Spleen (tissue), 11 donors: ENCODE measurements at regions not wholly inside any gene's neighbourhood (a gene's known extent, or its start where the extent isn't known, plus 50 kb on each side); places are given as distances from the start of the nearest gene placed in this dataset.

Source experiments
- DNase-seq: peaks from one replicate; pipeline ENCODE4 v3.0.0-alpha.2; 2020
- H3K27ac ChIP-seq, 8 donors: fragments of 200-600 bp; sonication (generic) in 7 of 8; 1 replicate in 4 of 8; 2 replicates in 4 of 8; pipeline versions ENCODE4 v1.5.0 to v1.8.0; 2016 to 2021; ENCODE audit warnings: inconsistent platforms in 4 of 8, mild to moderate bottlenecking in 4 of 8, moderate library complexity in 1 of 8
- H3K27me3 ChIP-seq, 7 donors: fragments of 200-600 bp; sonication (generic) in 6 of 7; replicated peaks in 1 of 7; 1 replicate in 4 of 7; 2 replicates in 3 of 7; pipeline versions ENCODE4 v1.5.0 to v1.8.0; 2016 to 2021; ENCODE audit warnings: inconsistent platforms in 3 of 7, mild to moderate bottlenecking in 1 of 7
- H3K36me3 ChIP-seq, 6 donors: fragments of 200-600 bp; sonication (generic) in 5 of 6; 1 replicate in 4 of 6; 2 replicates in 2 of 6; pipeline versions ENCODE4 v1.5.0 to v1.8.0; 2016 to 2021; ENCODE audit warnings: inconsistent platforms in 2 of 6
- H3K4me1 ChIP-seq, 6 donors: fragments of 200-600 bp; sonication (generic) in 5 of 6; 1 replicate in 3 of 6; 2 replicates in 3 of 6; pipeline versions ENCODE4 v1.5.0 to v1.8.0; 2016 to 2021; ENCODE audit warnings: inconsistent platforms in 3 of 6
- H3K4me3 ChIP-seq, 8 donors: fragments of 200-600 bp; sonication (generic) in 7 of 8; 1 replicate in 4 of 8; 2 replicates in 4 of 8; pipeline versions ENCODE4 v1.5.0 to v1.8.0; 2016 to 2021; ENCODE audit warnings: inconsistent platforms in 4 of 8, mild to moderate bottlenecking in 4 of 8, moderate library complexity in 2 of 8
- H3K9me3 ChIP-seq, 8 donors: fragments of 200-600 bp; sonication (generic) in 7 of 8; 1 replicate in 4 of 8; 2 replicates in 4 of 8; pipeline versions ENCODE4 v1.5.0 to v1.8.0; 2016 to 2021; ENCODE audit warnings: inconsistent platforms in 4 of 8
- CTCF ChIP-seq, 11 experiments: fragments of 200-600 bp in 7 of 11; fragments of 450-650 bp in 4 of 11; sonication (generic) in 4 of 11; IDR thresholded peaks in 8 of 11; conservative IDR thresholded peaks in 3 of 11; 1 replicate in 7 of 11; 2 replicates in 4 of 11; pipeline versions ENCODE4 v1.4.0 to v1.8.0; 2016 to 2021; ENCODE audit warnings: antibody characterized with exemption in 11 of 11, inconsistent platforms in 4 of 11, mild to moderate bottlenecking in 1 of 11
- POLR2A ChIP-seq, 3 donors: fragments of 450-650 bp; IDR thresholded peaks; one replicate each; pipeline ENCODE4 v1.5.1; 2017; ENCODE audit warnings: antibody characterized with exemption in 3 of 3, mild to moderate bottlenecking in 1 of 3
- POLR2AphosphoS5 ChIP-seq, 3 donors: sonication (generic); formaldehyde crosslinking; IDR thresholded peaks; one replicate each; pipeline ENCODE4 v1.5.1; 2017; ENCODE audit warnings: antibody characterized with exemption in 3 of 3
- WGBS, 5 donors: extraction: QIAGEN DNeasy Blood & Tissue Kit in 3 of 5; methylation state at CpG; one replicate each; pipeline versions ENCODE4 v1.1.5 to v1.1.7; 2013 to 2018; 5-methylcytosine and 5-hydroxymethylcytosine counted together
- intact Hi-C: fragments of 100-400 bp; cut with DNase I; formaldehyde crosslinking; loops from one replicate; pipeline ENCODE4 v1.15.0; 2023; ENCODE audit warnings: low total_unique reads
- donor health status: healthy with polysubstance abuse.
- donor health status: DM: no; HTN: no; CAD: no; lungs with moderate emphysema.
- donor health status: DM: no; HTN: no; CAD: no.
- donor health status: Bipolar disorder and iron deficiency.
- donor health status: healthy.
- donor health status: DM: no; HTN: no; CAD: no.
- donor health status: DM: yes; HTN: yes; CAD: no.

DNA sequence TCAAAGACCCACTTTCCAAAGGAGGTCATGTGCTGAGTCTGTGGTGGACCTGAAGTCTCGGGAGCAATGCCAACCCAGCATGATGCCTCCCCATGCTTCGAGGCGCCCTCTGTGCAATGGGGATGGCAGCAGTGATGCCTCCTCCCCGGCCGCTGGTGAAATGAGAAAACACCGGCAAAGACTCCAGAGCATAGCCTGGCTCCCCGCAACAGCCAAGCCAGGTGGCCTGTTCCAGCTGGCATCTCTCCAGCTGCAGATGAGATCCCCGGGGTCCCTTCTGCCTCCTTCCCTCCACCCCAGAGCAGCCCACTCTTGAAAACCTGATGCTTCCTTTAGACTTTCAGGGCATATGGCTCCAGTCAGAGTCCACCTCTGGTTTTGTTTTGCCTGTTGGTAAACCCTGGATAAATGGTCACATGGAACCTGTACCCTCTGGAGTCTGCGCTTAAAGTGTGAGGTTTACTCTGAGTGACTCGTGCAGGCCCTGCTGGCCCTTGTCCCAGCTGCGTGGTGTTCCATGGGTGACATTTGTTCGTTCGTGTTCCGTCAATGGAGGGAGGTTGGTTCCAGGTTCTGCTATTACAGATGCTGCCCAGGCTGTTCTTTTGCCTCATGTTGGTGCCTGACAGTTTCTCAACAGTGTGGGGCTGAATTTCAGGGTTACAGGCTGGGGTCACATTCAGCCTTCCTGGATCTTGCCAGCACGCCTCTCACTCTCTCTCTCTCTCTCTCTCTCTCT, 181.8 kb upstream of the CIBAR2 start:
- no peaks in the 10 kb centered on the region for H3K27me3 ChIP-seq
- intact Hi-C loops: no loop called here
- H3K27ac ChIP-seq: no peak overlapping the region
- WGBS, 5 donors: 72 to 88% (median 79%) methylated on average over 9 to 15 of the region's 15 CpGs
- TF ChIP-seq POLR2A (IDR thresholded peaks at IDR 0.05) (no peak), POLR2AphosphoS5 (IDR thresholded peaks at IDR 0.05) (no peak), CTCF (IDR thresholded peaks at IDR 0.05 in 8 of 11, conservative IDR thresholded peaks at IDR 0.05 in 3 of 11) (no peak)
- H3K4me1 ChIP-seq: peaks cover 14 to 39% (median 25%) of the 10 kb centered on the region in 6 donors
- no peaks in the 10 kb centered on the region for H3K9me3 ChIP-seq
- no peak overlapping the region for H3K4me3 ChIP-seq
- no peak for DNase-seq
- no peaks in the 10 kb centered on the region for H3K36me3 ChIP-seq

DNA sequence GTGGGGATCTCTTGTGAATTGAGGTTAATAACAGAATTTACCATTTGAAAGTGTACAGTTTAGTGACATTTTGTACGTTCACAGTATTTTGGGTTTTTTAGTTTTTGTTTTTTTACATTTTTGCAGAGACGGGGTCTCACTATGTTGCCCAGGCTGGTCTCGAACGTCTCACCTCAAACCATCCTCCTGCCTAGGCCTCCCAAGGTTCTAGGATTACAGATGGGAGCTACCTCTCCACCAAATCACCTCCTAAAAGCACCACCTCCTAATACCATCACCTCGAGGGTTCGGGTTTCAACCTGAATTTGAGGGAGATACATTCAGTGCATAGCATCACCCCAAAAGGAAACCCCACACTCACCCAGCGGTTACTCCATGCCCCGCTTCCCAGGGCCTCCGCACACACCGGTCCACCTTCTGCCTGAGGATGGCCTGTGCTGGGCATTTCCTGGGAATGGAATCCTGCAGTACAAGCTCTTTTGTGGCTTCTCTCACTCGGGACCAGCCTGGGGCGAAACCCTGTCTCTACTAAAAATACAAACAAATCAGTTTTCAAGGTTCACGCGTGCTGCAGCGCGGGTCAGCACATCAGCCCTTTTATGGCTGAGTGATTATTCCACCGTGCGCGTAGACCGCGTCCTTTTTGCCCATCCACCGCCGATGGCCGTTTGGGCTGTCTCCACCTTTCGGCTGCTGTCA, 182.7 kb upstream of the CIBAR2 start:
- DNase-seq: no peak
- no peak overlapping the region for H3K27ac ChIP-seq

GRCh38 chr16:85296859-85297660, 184.8 kb upstream of the CIBAR2 start:
- intact Hi-C loops: no loop called here
- WGBS, 5 donors: 44 to 62% (median 51%) methylated on average over 18 of the region's 18 CpGs
- H3K27me3 ChIP-seq: no peaks in the 10 kb centered on the region
- peaks cover 0 to 21% (median 9%) of the 10 kb centered on the region in 6 donors for H3K4me1 ChIP-seq
- no peak overlapping the region for H3K4me3 ChIP-seq
- no peaks in the 10 kb centered on the region for H3K36me3 ChIP-seq
- no peak for TF ChIP-seq POLR2A (IDR thresholded peaks at IDR 0.05)
- peak in 1 of 3 donors; percentile 23 for TF ChIP-seq POLR2AphosphoS5 (IDR thresholded peaks at IDR 0.05)
- peak in 9 of 11 experiments; percentile 46 to 83 (median 68) for TF ChIP-seq CTCF (IDR thresholded peaks at IDR 0.05 in 8 of 11, conservative IDR thresholded peaks at IDR 0.05 in 3 of 11)
- no peak overlapping the region for H3K27ac ChIP-seq
- no peak for DNase-seq
- no peaks in the 10 kb centered on the region for H3K9me3 ChIP-seq

More for the DNA sequence above, 182.7 kb upstream of the CIBAR2 start:
- 90 to 97% (median 92%) methylated on average over 25 of the region's 25 CpGs for WGBS, 5 donors
- intact Hi-C loops: no loop called here
- no peaks in the 10 kb centered on the region for H3K9me3 ChIP-seq
- H3K4me3 ChIP-seq: no peak overlapping the region
- TF ChIP-seq POLR2AphosphoS5 (IDR thresholded peaks at IDR 0.05): no peak
- no peak for TF ChIP-seq CTCF (IDR thresholded peaks at IDR 0.05 in 8 of 11, conservative IDR thresholded peaks at IDR 0.05 in 3 of 11)
- TF ChIP-seq POLR2A (IDR thresholded peaks at IDR 0.05): no peak
- no peaks in the 10 kb centered on the region for H3K36me3 ChIP-seq
- peaks cover 14 to 30% (median 19%) of the 10 kb centered on the region in 6 donors for H3K4me1 ChIP-seq
- no peaks in the 10 kb centered on the region for H3K27me3 ChIP-seq
